Neural cell (in vitro differentiated cells): ENCODE measurements at regions not wholly inside any gene's neighbourhood (a gene's known extent, or its start where the extent isn't known, plus 50 kb on each side); places are given as distances from the start of the nearest gene placed in this dataset.

Experiments
- EZH2 ChIP-seq: fragments of 200-600, 300-800 bp; shearing (Covaris generic), sonication (generic); IDR thresholded peaks from 2 replicates; pipeline ENCODE4 v1.6.1; 2014; ENCODE audit warnings: antibody characterized with exemption, low read length, borderline replicate concordance, mild to moderate bottlenecking; ENCODE audit not compliant: insufficient read depth, poor library complexity, severe bottlenecking
- POLR2AphosphoS5 ChIP-seq: IDR thresholded peaks from 2 replicates; pipeline ENCODE4 v1.6.1; 2012

GRCh38 chr18:7170292-7170691 lies 52.7 kb upstream of the LAMA1 start:
- TF ChIP-seq POLR2AphosphoS5 (no peak), EZH2 (no peak)
